ENCODE measurements at regions not wholly inside any gene's neighbourhood (a gene's known extent, or its start where the extent isn't known, plus 50 kb on each side); places are given as distances from the start of the nearest gene placed in this dataset.

- Histone ChIP-seq H3K9me3 (no peaks in the 10 kb centered on the region), H3K27me3 (replicated peaks in 1 of 7) (peaks cover 0 to 25% (median 0%) of the 10 kb centered on the region in 7 donors), H3K4me1 (peaks cover 0 to 13% (median 0%) of the 10 kb centered on the region in 6 donors), H3K4me3 (peak overlapping the region in 1 of 8 donors; percentile 8), H3K27ac (no peak overlapping the region), H3K36me3 (no peaks in the 10 kb centered on the region)
- TF ChIP-seq POLR2AphosphoS5 (IDR thresholded peaks at IDR 0.05): peak in 1 of 3 donors; percentile 16
- TF ChIP-seq, protein P1, sequence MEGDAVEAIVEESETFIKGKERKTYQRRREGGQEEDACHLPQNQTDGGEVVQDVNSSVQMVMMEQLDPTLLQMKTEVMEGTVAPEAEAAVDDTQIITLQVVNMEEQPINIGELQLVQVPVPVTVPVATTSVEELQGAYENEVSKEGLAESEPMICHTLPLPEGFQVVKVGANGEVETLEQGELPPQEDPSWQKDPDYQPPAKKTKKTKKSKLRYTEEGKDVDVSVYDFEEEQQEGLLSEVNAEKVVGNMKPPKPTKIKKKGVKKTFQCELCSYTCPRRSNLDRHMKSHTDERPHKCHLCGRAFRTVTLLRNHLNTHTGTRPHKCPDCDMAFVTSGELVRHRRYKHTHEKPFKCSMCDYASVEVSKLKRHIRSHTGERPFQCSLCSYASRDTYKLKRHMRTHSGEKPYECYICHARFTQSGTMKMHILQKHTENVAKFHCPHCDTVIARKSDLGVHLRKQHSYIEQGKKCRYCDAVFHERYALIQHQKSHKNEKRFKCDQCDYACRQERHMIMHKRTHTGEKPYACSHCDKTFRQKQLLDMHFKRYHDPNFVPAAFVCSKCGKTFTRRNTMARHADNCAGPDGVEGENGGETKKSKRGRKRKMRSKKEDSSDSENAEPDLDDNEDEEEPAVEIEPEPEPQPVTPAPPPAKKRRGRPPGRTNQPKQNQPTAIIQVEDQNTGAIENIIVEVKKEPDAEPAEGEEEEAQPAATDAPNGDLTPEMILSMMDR (IDR thresholded peaks at IDR 0.05 in 8 of 11, conservative IDR thresholded peaks at IDR 0.05 in 3 of 11): no peak
- WGBS, 5 donors: 23 to 56% (median 29%) methylated on average over 9 to 16 of the region's 16 CpGs
- intact Hi-C loops (cut with DNase I; ENCODE audit: low total_unique reads): no loop called here
- peak; percentile 78 for DNase-seq
Observed at GRCh38 chrX:39577985-39578869, 519.5 kb downstream of the BCOR start.

GRCh38 chrX:39580043-39580442, 517.7 kb downstream of the BCOR start:
- TF ChIP-seq, protein P1 (IDR thresholded peaks at IDR 0.05 in 8 of 11, conservative IDR thresholded peaks at IDR 0.05 in 3 of 11): no peak
- TF ChIP-seq POLR2AphosphoS5 (IDR thresholded peaks at IDR 0.05) (no peak), POLR2A (IDR thresholded peaks at IDR 0.05) (no peak)
- Histone ChIP-seq H3K36me3 (no peaks in the 10 kb centered on the region), H3K27me3 (replicated peaks in 1 of 7) (peaks cover 0 to 25% (median 0%) of the 10 kb centered on the region in 7 donors), H3K4me1 (peaks cover 0 to 13% (median 0%) of the 10 kb centered on the region in 6 donors), H3K4me3 (no peak overlapping the region), H3K27ac (no peak overlapping the region), H3K9me3 (peaks cover 0 to 5% (median 0%) of the 10 kb centered on the region in 8 donors)
- intact Hi-C loops (cut with DNase I; ENCODE audit: low total_unique reads): no loop called here
- DNase-seq: no peak
- 82 to 91% (median 88%) methylated on average over 7 to 8 of the region's 8 CpGs for WGBS, 5 donors

GRCh38 chrX:39581411-39581810, 516.3 kb downstream of the BCOR start:
- peaks cover 0 to 5% (median 0%) of the 10 kb centered on the region in 8 donors for H3K9me3 ChIP-seq
- no peak overlapping the region for H3K4me3 ChIP-seq
- peaks cover 0 to 13% (median 0%) of the 10 kb centered on the region in 6 donors for H3K4me1 ChIP-seq
- no peak overlapping the region for H3K27ac ChIP-seq
- intact Hi-C loops (cut with DNase I; ENCODE audit: low total_unique reads): no loop called here
- H3K36me3 ChIP-seq: no peaks in the 10 kb centered on the region
- TF ChIP-seq, protein P1 (IDR thresholded peaks at IDR 0.05 in 8 of 11, conservative IDR thresholded peaks at IDR 0.05 in 3 of 11): no peak
- TF ChIP-seq POLR2AphosphoS5 (IDR thresholded peaks at IDR 0.05) (no peak), POLR2A (IDR thresholded peaks at IDR 0.05) (no peak)
- 60 to 79% (median 72%) methylated on average over 3 of the region's 3 CpGs; no CpG with 5 or more reads in 1 of the 5 donors for WGBS, 5 donors
- DNase-seq: no peak
- peaks cover 0 to 25% (median 0%) of the 10 kb centered on the region in 7 donors for H3K27me3 ChIP-seq (replicated peaks in 1 of 7)

DNA sequence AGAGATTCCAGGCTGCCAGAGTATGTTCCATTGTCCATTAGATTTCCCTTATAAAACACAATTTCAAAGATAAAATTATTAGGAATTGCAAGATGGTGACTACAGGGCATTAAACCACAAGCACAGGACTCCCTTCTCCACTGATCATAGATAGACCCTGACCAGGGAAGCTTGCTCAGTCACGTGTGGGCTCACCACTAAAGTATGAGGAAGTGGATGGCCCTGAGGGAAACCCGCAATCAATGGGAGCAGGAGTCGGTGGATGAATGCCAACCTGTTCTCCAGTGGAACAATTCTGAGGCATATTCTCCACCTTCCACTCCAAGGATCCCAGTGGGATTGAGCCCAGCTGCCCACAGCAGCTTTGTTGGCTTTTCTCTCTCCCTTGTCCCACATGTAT, 515.7 kb downstream of the BCOR start:
- WGBS, 5 donors: 3 to 39% (median 21%) methylated on average over 3 of the region's 3 CpGs

More for the DNA sequence above, 515.7 kb downstream of the BCOR start:
- peaks cover 0 to 13% (median 0%) of the 10 kb centered on the region in 6 donors for H3K4me1 ChIP-seq
- peaks cover 0 to 25% (median 0%) of the 10 kb centered on the region in 7 donors for H3K27me3 ChIP-seq (replicated peaks in 1 of 7)
- H3K36me3 ChIP-seq: no peaks in the 10 kb centered on the region
- intact Hi-C loops (cut with DNase I; ENCODE audit: low total_unique reads): no loop called here
- peaks cover 0 to 5% (median 0%) of the 10 kb centered on the region in 8 donors for H3K9me3 ChIP-seq
- DNase-seq: no peak
- TF ChIP-seq, protein P1 (IDR thresholded peaks at IDR 0.05 in 8 of 11, conservative IDR thresholded peaks at IDR 0.05 in 3 of 11): no peak
- TF ChIP-seq POLR2AphosphoS5 (IDR thresholded peaks at IDR 0.05): no peak
- no peak for TF ChIP-seq POLR2A (IDR thresholded peaks at IDR 0.05)
- no peak overlapping the region for H3K4me3 ChIP-seq
- no peak overlapping the region for H3K27ac ChIP-seq

Data from spleen (tissue), 11 donors.